PC-9 (cell line): ENCODE measurements at regions not wholly inside any gene's neighbourhood (a gene's known extent, or its start where the extent isn't known, plus 50 kb on each side); places are given as distances from the start of the nearest gene placed in this dataset.

ENCODE experiments used
- EZH2 ChIP-seq: fragments of 200-600 bp; sonication (generic); IDR thresholded peaks from 2 replicates; pipeline ENCODE4 v1.8.0; 2017; ENCODE audit warnings: antibody characterized with exemption, low read depth
- TF ChIP-seq, protein P1 (sequence below): fragments of 200-600 bp; sonication (generic); conservative IDR thresholded peaks from 2 replicates; pipeline ENCODE4 v1.6.1; 2017; ENCODE audit warnings: mixed run types, antibody characterized with exemption, mild to moderate bottlenecking, moderate library complexity

DNA sequence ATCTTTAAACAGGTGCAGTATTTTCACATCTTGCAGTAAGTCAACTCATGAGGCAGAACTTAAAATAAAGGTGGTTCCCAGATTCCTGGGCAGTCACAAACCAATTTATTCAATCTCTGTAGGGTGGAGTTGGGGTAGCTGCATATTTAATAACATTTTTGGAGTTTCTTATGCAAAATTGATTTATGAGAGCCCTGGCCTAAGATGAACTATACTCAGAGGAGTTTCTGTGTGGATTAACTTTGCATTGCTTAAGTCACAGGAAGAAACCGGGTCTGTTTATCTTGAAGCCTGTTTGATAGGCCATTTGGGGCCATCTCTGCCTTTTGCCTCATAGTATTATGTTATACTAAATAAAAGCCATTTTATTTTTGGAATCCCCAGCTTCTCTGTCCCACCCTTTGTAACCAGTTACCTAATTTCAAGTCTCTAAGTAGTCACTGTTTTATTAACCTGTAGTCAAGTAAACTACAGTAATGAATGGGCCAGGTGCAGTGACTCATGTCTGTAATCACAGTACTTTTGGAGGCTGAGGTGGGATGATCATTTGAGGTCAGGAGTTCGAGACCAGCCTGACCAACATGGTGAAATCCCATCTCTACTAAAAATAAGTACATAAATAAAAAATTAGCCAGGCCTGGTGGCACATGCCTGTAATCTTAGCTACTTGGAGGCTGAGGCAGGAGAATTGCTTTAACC lies 104.4 kb upstream of the FAM3C start:
- TF ChIP-seq EZH2, result no peak
- TF ChIP-seq, protein P1, sequence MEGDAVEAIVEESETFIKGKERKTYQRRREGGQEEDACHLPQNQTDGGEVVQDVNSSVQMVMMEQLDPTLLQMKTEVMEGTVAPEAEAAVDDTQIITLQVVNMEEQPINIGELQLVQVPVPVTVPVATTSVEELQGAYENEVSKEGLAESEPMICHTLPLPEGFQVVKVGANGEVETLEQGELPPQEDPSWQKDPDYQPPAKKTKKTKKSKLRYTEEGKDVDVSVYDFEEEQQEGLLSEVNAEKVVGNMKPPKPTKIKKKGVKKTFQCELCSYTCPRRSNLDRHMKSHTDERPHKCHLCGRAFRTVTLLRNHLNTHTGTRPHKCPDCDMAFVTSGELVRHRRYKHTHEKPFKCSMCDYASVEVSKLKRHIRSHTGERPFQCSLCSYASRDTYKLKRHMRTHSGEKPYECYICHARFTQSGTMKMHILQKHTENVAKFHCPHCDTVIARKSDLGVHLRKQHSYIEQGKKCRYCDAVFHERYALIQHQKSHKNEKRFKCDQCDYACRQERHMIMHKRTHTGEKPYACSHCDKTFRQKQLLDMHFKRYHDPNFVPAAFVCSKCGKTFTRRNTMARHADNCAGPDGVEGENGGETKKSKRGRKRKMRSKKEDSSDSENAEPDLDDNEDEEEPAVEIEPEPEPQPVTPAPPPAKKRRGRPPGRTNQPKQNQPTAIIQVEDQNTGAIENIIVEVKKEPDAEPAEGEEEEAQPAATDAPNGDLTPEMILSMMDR, result no peak
